ENCODE measurements at regions not wholly inside any gene's neighbourhood (a gene's known extent, or its start where the extent isn't known, plus 50 kb on each side); places are given as distances from the start of the nearest gene placed in this dataset.

GRCh38 chr3:166270429-166270828 is 433.2 kb upstream of the BCHE start:
- no peak for TF ChIP-seq CTCF (IDR thresholded peaks at IDR 0.05; ENCODE audit: poor library complexity, severe bottlenecking)
- no peak for TF ChIP-seq MXI1 (conservative IDR thresholded peaks at IDR 0.05; ENCODE audit: poor library complexity, severe bottlenecking)

All from neural cell (in vitro differentiated cells).